ENCODE measurements at regions not wholly inside any gene's neighbourhood (a gene's known extent, or its start where the extent isn't known, plus 50 kb on each side); places are given as distances from the start of the nearest gene placed in this dataset.

- DNase-seq (ENCODE audit: low read depth): no peak
- no peak overlapping the region for H3K4me3 ChIP-seq (ENCODE audit: low read depth, low read length)
- no peak for TF ChIP-seq CTCF (IDR thresholded peaks at IDR 0.05; ENCODE audit: insufficient read depth, low read depth, low read length)
Observed at GRCh38 chr15:79230766-79231165, 51.8 kb upstream of the ANKRD34C start.

GRCh38 chr15:79222808-79223207 lies 59.7 kb upstream of the ANKRD34C start:
- H3K4me3 ChIP-seq (ENCODE audit: low read depth, low read length): no peak overlapping the region
- no peak for TF ChIP-seq CTCF (IDR thresholded peaks at IDR 0.05; ENCODE audit: insufficient read depth, low read depth, low read length)
- no peak for DNase-seq (ENCODE audit: low read depth)

DNA sequence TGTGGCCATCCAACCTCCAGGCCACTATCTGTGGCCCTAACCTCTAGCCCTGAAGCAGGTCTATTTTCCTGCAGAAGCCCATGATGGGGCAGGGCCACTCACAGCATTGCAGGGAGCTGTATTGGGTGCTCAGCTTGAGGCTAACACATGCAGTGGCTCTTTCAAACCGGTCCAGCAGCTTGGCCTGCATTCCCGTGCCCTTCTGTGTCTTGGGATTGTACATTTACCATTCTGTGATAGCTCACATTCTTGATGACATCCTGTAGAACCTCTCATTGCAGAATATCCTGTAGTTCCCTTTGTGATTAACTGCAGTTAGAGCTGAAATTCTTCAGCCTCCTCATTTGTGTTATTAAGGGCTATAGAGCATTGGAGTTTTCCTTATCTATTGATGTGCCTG lies 60.8 kb upstream of the ANKRD34C start:
- TF ChIP-seq CTCF (IDR thresholded peaks at IDR 0.05; ENCODE audit: insufficient read depth, low read depth, low read length): no peak
- DNase-seq (ENCODE audit: low read depth): no peak
- no peak overlapping the region for H3K4me3 ChIP-seq (ENCODE audit: low read depth, low read length)

- no peak for TF ChIP-seq CTCF (IDR thresholded peaks at IDR 0.05; ENCODE audit: insufficient read depth, low read depth, low read length)
- DNase-seq (ENCODE audit: low read depth): no peak
- H3K4me3 ChIP-seq (ENCODE audit: low read depth, low read length): no peak overlapping the region
Observed at GRCh38 chr15:79219393-79220056, 63.0 kb upstream of the ANKRD34C start.

DNA sequence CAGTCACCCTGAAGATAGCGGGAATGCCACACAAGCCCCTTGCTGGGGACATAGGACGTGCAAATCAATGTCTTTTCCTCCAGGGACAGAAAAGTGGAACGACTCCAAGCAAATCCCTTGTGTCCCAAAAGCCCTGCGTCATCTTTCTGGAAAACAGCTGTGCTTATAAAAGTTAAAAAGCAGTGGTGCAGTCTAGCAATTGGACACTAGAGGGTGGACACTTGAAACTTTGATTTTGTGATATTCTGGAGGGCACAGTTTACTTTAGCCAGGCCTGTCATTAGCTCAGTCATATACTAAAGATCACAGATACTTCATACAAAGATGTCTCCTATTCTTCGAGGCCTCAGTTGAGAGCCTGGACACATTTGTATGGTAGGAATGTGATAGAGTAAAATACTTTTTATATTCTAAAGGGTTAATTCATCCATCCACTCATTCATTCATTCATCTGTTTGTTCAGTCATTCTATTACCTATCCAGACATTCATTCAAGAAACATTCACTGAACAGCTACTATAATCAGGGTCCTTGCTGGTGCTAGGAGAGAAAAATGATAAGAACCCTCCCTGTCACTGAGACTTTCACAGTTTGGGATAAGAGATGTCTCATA lies 63.8 kb upstream of the ANKRD34C start:
- no peak overlapping the region for H3K4me3 ChIP-seq (ENCODE audit: low read depth, low read length)
- peak; percentile 59 for TF ChIP-seq CTCF (IDR thresholded peaks at IDR 0.05; ENCODE audit: insufficient read depth, low read depth, low read length)
- DNase-seq (ENCODE audit: low read depth): peak; percentile 12

- no peak overlapping the region for H3K4me3 ChIP-seq (ENCODE audit: low read depth, low read length)
- no peak for DNase-seq (ENCODE audit: low read depth)
- TF ChIP-seq CTCF (IDR thresholded peaks at IDR 0.05; ENCODE audit: insufficient read depth, low read depth, low read length): no peak
Observed at GRCh38 chr15:79213650-79214049, 68.9 kb upstream of the ANKRD34C start.
